HFF-Myc (cell line): ENCODE measurements at regions not wholly inside any gene's neighbourhood (a gene's known extent, or its start where the extent isn't known, plus 50 kb on each side); places are given as distances from the start of the nearest gene placed in this dataset.
"Not testable (repeated sequence)": the region's sequence is repeated elsewhere in the genome, so short reads cannot be mapped to it uniquely, and the experiment has no call there.

ENCODE experiments used
- DNase-seq: peaks from one replicate; pipeline ENCODE4 v3.0.0-alpha.2; 2011; ENCODE audit warnings: low read depth; ENCODE audit errors: extremely low read depth
- H3K4me3 ChIP-seq: replicated peaks from 2 replicates; pipeline ENCODE4 v1.5.1; 2011; ENCODE audit warnings: low read depth, mild to moderate bottlenecking, control low read depth, low read length
- TF ChIP-seq, protein P1 (sequence below): IDR thresholded peaks from 2 replicates; pipeline ENCODE4 v1.5.1; 2012; ENCODE audit warnings: mild to moderate bottlenecking, low read depth, low read length, control low read depth; ENCODE audit errors: missing control alignments

DNA sequence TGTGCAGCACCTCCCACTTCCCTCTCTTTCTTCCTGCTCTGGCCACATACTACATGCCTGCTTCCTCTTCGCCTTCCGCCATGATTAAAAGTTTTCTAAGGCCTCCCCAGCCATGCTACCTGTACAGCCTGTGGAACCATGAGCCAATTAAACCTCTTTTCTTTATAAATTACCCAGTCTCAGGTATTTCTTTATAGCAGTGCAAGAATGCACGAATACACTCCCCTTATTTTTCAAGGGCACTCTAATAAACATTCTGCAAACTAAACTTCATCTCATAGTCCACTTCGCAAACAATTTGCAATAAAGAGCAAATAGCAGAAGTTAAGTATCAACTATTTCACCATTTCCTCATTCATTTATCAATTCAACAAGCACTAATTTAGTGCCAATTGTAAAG lies 351.3 kb downstream of the PID1 start:
- DNase-seq: no peak
- TF ChIP-seq, protein P1, sequence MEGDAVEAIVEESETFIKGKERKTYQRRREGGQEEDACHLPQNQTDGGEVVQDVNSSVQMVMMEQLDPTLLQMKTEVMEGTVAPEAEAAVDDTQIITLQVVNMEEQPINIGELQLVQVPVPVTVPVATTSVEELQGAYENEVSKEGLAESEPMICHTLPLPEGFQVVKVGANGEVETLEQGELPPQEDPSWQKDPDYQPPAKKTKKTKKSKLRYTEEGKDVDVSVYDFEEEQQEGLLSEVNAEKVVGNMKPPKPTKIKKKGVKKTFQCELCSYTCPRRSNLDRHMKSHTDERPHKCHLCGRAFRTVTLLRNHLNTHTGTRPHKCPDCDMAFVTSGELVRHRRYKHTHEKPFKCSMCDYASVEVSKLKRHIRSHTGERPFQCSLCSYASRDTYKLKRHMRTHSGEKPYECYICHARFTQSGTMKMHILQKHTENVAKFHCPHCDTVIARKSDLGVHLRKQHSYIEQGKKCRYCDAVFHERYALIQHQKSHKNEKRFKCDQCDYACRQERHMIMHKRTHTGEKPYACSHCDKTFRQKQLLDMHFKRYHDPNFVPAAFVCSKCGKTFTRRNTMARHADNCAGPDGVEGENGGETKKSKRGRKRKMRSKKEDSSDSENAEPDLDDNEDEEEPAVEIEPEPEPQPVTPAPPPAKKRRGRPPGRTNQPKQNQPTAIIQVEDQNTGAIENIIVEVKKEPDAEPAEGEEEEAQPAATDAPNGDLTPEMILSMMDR: no peak
- no peak overlapping the region for H3K4me3 ChIP-seq

GRCh38 chr2:228917220-228917619 lies 353.9 kb downstream of the PID1 start:
- DNase-seq: no peak
- TF ChIP-seq, protein P1: no peak
- no peak overlapping the region for H3K4me3 ChIP-seq

DNA sequence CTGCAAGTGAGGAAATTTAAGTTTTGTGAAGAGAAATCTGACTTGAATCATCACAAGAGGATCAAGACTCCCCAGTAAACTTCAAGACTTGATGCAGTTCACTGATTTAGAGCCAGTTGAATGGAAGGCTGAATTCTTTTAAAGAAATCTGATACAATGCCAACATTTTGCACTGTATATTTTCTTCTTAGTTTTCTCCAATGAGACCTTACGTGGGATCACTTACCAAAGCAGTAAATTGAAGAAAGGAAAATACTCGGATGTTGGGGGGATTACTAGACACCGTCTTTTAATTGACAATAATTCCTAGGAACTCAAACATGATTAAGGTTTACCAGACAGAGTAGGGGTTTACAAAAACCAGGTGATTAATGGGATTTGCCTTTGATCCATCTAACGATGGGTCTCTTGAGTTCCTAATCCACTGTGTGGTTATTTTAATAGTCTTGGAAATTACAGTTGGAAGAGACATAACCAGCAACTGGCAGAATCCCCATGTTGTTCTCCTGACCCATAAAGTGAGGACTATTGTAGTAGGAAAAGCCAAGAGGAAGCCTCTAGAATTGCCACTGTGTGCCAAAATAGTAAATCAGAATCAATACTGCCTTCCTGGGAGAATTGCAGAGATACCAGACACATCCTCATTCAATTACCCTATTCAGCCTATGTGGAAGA lies 354.5 kb downstream of the PID1 start:
- no peak overlapping the region for H3K4me3 ChIP-seq
- TF ChIP-seq, protein P1: no peak
- no peak for DNase-seq

DNA sequence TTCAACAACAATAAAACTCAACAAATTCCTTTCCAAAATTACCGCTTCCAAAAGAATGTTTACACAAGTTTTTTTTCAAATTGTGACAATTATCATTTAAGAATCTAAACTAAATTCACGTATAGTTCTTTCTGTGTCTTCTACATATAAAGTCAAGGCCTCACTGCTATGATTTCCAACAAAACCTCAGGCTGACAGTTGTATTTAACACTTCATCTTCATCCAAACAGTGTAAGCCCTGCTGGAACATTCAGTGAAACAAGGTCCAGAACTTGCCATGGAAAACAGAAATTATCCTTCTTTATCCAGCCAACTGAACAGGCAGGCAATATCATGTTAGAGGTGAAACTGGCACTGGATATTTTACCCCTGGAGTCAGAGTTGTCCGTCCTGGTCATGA lies 357.9 kb downstream of the PID1 start:
- no peak for DNase-seq
- TF ChIP-seq, protein P1: no peak
- H3K4me3 ChIP-seq: no peak overlapping the region

DNA sequence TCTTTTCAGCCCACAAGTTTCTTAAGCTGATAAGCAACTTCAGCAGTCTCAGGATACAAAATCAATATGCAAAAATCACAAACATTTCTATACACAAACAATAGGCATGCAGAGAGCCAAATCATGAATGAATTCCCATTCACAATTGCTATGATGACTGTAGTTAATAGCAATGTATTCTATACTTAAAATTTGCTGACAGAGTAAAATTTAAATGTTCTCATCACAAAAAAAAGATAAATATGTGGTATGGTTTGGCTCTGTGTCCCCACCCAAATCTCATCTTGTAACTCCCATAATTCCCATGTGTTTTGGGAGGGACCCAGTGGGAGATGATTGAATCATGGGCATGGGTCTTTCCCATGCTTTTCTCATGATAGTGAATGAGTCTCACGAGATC lies 360.2 kb downstream of the PID1 start:
- not testable (repeated sequence) for H3K4me3 ChIP-seq, DNase-seq

DNA sequence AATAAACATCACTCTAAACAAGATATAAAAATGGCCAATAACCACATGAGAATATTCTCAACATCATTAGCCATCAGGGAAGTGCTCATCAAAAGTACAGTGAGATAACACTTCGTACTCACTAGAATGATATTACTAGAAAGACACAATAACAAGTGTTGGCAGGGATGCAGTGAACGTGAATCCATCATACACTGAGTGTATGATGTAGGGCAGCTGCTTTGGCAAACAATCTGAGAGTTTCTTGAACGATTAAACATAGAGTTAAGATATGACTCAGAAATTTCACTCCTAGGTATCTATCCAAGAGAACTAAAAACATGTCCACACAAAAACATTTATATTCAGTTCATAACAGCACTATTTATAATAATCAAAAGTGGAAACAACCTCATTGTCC lies 368.9 kb downstream of the PID1 start:
- DNase-seq: no peak
- H3K4me3 ChIP-seq: no peak overlapping the region
- TF ChIP-seq, protein P1: no peak

GRCh38 chr2:228901531-228901930 lies 369.6 kb downstream of the PID1 start:
- TF ChIP-seq, protein P1: no peak
- H3K4me3 ChIP-seq: no peak overlapping the region
- DNase-seq: no peak
